PC-9 (cell line): ENCODE measurements at regions not wholly inside any gene's neighbourhood (a gene's known extent, or its start where the extent isn't known, plus 50 kb on each side); places are given as distances from the start of the nearest gene placed in this dataset.

ENCODE experiments used
- CTCF ChIP-seq: fragments of 200-600 bp; sonication (generic); conservative IDR thresholded peaks from 2 replicates; pipeline ENCODE4 v1.6.1; 2017; ENCODE audit warnings: mixed run types, antibody characterized with exemption, mild to moderate bottlenecking, moderate library complexity
- EZH2 ChIP-seq: fragments of 200-600 bp; sonication (generic); IDR thresholded peaks from 2 replicates; pipeline ENCODE4 v1.8.0; 2017; ENCODE audit warnings: antibody characterized with exemption, low read depth

DNA sequence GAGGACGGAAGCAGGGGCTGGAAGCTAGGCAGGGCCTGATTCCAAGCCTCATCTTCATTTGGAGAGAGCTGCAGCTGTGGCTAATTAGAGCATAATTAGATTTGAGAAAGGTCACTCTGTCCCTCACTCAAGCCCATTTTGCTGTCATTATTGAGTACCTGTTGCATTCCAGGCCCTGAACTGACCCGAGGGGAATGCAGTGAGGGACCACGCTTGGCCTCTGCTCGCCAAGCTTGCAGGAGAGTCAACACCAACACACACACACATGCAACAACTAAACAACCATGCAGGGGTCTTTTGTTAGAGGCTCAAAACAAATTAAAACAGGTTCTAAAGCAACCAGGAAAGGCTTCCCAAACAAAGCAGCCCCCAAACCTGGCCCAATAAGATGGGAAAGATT is 52.7 kb upstream of the MAMLD1 start:
- TF ChIP-seq CTCF (no peak), EZH2 (no peak)
